ENCODE measurements at regions not wholly inside any gene's neighbourhood (a gene's known extent, or its start where the extent isn't known, plus 50 kb on each side); places are given as distances from the start of the nearest gene placed in this dataset.

DNA sequence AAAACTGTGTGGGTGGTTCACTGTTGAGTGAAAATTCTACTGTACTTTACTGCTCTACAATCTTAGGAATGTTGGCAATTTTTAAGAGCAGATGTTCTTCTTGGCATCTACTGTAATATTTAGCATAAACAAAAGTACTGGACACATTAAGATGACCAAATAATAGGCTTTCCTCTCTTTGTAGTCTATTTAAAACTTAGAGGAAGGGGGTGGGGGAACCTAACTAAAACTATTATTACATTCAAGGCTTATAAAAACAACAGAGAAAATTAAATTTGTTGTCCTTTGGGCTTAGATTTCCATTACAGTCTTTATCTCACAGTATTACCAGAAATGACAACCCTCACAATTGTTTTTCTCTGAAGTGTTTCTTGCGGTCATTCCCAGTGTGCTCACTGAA, 181.2 kb downstream of the PLPPR4 start:
- Histone ChIP-seq H3K27me3 (ENCODE audit: control insufficient read depth, insufficient read depth, low read length) (no peaks in the 10 kb centered on the region), H3K4me3 (ENCODE audit: low read depth, low read length) (no peak overlapping the region), H3K36me3 (ENCODE audit: control insufficient read depth, insufficient read depth, low read length) (no peaks in the 10 kb centered on the region)
- DNase-seq (ENCODE audit: low read depth): no peak
- TF ChIP-seq, protein P1, sequence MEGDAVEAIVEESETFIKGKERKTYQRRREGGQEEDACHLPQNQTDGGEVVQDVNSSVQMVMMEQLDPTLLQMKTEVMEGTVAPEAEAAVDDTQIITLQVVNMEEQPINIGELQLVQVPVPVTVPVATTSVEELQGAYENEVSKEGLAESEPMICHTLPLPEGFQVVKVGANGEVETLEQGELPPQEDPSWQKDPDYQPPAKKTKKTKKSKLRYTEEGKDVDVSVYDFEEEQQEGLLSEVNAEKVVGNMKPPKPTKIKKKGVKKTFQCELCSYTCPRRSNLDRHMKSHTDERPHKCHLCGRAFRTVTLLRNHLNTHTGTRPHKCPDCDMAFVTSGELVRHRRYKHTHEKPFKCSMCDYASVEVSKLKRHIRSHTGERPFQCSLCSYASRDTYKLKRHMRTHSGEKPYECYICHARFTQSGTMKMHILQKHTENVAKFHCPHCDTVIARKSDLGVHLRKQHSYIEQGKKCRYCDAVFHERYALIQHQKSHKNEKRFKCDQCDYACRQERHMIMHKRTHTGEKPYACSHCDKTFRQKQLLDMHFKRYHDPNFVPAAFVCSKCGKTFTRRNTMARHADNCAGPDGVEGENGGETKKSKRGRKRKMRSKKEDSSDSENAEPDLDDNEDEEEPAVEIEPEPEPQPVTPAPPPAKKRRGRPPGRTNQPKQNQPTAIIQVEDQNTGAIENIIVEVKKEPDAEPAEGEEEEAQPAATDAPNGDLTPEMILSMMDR (IDR thresholded peaks at IDR 0.05; ENCODE audit: insufficient read depth, low read length, poor library complexity, severe bottlenecking): no peak

DNA sequence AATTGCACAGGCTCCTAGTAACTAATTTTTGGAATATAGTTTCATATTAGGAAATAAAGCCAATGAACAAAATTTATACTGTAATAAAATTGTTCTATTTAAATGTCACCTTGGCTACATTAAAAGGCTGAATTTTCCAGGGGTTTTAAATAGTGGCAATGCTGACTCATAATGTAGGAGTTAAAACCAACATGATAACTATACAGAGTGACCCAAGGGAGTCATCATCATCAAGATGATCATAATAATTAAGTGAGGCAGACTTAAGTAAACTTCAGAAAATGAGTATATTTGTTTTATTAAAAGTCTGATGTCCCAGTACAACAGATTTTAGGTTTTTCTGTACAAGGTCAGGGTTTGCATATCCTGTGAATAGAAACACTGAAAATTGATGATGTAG, 183.4 kb downstream of the PLPPR4 start:
- Histone ChIP-seq H3K36me3 (ENCODE audit: control insufficient read depth, insufficient read depth, low read length) (no peaks in the 10 kb centered on the region), H3K4me3 (ENCODE audit: low read depth, low read length) (no peak overlapping the region), H3K27me3 (ENCODE audit: control insufficient read depth, insufficient read depth, low read length) (no peaks in the 10 kb centered on the region)
- TF ChIP-seq, protein P1 (IDR thresholded peaks at IDR 0.05; ENCODE audit: insufficient read depth, low read length, poor library complexity, severe bottlenecking): no peak
- DNase-seq (ENCODE audit: low read depth): no peak

DNA sequence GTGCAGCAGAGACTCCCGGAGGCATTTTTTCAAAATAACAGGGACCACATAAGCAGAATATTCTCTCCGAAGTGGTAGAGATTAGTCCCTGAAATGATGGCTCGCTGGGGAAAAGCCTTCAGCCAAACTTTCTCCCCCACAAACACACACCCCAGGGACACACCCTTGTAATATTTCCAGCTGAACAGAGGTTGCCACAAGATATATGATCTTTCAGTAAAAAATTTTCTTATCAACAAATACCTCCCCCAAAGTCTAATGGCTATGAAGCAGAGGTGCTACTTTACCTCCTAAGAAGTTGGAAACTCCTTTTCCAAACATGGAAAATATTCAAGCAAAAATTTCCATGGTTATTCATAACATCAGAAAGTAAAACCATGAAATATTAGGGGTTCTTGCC, 190.2 kb upstream of the PALMD start:
- H3K27me3 ChIP-seq (ENCODE audit: control insufficient read depth, insufficient read depth, low read length): no peaks in the 10 kb centered on the region
- DNase-seq (ENCODE audit: low read depth): no peak
- TF ChIP-seq, protein P1 (IDR thresholded peaks at IDR 0.05; ENCODE audit: insufficient read depth, low read length, poor library complexity, severe bottlenecking): no peak
- no peak overlapping the region for H3K4me3 ChIP-seq (ENCODE audit: low read depth, low read length)
- H3K36me3 ChIP-seq (ENCODE audit: control insufficient read depth, insufficient read depth, low read length): no peaks in the 10 kb centered on the region

DNA sequence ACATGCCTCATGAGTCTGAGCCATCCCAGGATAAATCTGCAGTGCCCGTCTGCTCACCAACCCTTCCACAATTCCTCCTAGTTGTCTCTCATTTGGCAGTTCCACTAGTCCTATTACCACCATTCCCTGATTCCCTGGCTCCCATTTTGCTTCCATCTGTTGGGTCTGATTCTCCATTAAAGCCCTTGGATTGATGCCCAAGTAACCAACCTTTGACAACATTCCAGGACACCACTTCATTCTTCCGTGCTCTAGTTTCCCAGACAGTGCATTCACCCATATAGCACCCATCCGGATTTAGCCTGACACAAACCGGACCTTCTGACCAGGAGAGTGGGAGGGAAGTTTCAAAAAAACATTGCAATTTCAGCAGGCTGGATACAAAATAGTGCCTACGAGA, 189.4 kb upstream of the PALMD start:
- DNase-seq (ENCODE audit: low read depth): no peak
- Histone ChIP-seq H3K36me3 (ENCODE audit: control insufficient read depth, insufficient read depth, low read length) (no peaks in the 10 kb centered on the region), H3K27me3 (ENCODE audit: control insufficient read depth, insufficient read depth, low read length) (no peaks in the 10 kb centered on the region), H3K4me3 (ENCODE audit: low read depth, low read length) (no peak overlapping the region)
- TF ChIP-seq, protein P1 (IDR thresholded peaks at IDR 0.05; ENCODE audit: insufficient read depth, low read length, poor library complexity, severe bottlenecking): no peak

DNA sequence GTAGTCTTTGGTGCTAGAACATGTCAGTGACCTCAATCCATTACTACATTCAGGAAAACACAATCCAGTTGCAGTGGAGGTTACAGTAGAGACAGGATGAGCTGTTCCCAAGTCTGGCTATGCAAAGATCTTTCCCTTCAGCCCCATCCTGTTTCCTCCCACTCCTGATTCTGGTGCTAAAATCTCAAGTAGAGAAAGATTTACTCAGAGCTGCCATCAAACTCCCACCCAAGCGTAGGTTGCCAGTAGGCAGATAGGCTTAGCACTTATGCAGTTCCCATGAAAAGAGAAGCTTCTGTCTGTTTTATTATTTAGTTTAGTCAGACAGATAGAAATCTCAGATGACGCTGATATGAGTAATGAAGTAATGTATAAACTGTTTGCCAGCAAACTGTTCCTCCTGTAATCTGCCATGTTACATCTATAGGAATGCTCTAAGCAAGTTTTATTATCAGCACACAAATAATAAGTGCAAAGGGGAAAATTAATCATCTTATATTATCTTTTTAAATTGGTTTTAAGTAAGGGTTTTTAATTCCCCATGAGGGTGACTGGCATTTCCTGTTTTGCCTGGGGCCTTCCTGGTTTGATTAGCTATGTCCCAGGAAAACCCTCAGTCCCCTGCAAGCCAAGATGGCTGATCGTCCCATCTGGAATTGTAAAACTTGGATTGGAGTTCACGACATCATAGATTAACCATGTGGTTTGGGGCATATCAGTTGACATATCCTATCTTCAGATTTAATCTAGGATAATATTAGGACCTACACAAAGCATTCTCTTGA, 188.3 kb upstream of the PALMD start:
- no peak overlapping the region for H3K4me3 ChIP-seq (ENCODE audit: low read depth, low read length)
- H3K36me3 ChIP-seq (ENCODE audit: control insufficient read depth, insufficient read depth, low read length): no peaks in the 10 kb centered on the region
- no peaks in the 10 kb centered on the region for H3K27me3 ChIP-seq (ENCODE audit: control insufficient read depth, insufficient read depth, low read length)
- no peak for DNase-seq (ENCODE audit: low read depth)
- TF ChIP-seq, protein P1 (IDR thresholded peaks at IDR 0.05; ENCODE audit: insufficient read depth, low read length, poor library complexity, severe bottlenecking): no peak

DNA sequence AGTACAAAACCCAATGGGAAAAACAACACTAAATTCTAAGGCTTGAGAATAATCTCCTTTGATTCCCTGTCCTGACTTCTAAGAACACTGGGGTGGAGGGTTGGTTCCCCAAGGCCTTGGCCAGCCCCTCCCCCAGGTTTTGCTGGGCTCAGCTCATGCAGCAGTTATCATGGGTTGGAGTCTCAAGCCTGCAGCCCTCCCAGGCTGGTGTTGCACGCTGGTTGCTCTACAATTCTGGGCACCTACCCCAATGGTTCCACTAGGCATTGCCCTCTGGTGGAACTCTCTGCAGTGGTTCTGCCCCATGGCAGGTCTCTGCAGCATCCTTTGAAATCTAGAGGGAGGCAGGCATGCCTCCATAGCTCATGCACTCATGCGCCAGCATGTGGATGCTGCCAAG, 184.4 kb upstream of the PALMD start:
- Histone ChIP-seq H3K4me3 (ENCODE audit: low read depth, low read length) (no peak overlapping the region), H3K27me3 (ENCODE audit: control insufficient read depth, insufficient read depth, low read length) (no peaks in the 10 kb centered on the region), H3K36me3 (ENCODE audit: control insufficient read depth, insufficient read depth, low read length) (no peaks in the 10 kb centered on the region)
- no peak for DNase-seq (ENCODE audit: low read depth)
- TF ChIP-seq, protein P1 (IDR thresholded peaks at IDR 0.05; ENCODE audit: insufficient read depth, low read length, poor library complexity, severe bottlenecking): no peak
